AG10803 (cell line): ENCODE measurements at regions not wholly inside any gene's neighbourhood (a gene's known extent, or its start where the extent isn't known, plus 50 kb on each side); places are given as distances from the start of the nearest gene placed in this dataset.

Source experiments
- DNase-seq: peaks from one replicate; pipeline ENCODE4 v3.0.0; 2010; ENCODE audit warnings: low read depth
- H3K4me3 ChIP-seq: 2 replicates; pipeline ENCODE4 v1.5.1; 2011; ENCODE audit warnings: mild to moderate bottlenecking, low read length, control low read depth
- CTCF ChIP-seq: conservative IDR thresholded peaks from 2 replicates; pipeline ENCODE4 v1.5.1; 2011; ENCODE audit warnings: mild to moderate bottlenecking, low read length, control low read depth, inconsistent platforms

GRCh38 chr2:502831-503230 is 174.4 kb downstream of the TMEM18 start:
- H3K4me3 ChIP-seq = no peak overlapping the region
- TF ChIP-seq CTCF = no peak

GRCh38 chr2:501667-502066 is 175.5 kb downstream of the TMEM18 start:
- no peak overlapping the region for H3K4me3 ChIP-seq
- no peak for TF ChIP-seq CTCF
- no peak for DNase-seq

More at GRCh38 chr2:502831-503230, 174.4 kb downstream of the TMEM18 start:
- DNase-seq = no peak

- no peak for DNase-seq
- no peak for TF ChIP-seq CTCF
- no peak overlapping the region for H3K4me3 ChIP-seq
Observed at GRCh38 chr2:501130-501529, 176.1 kb downstream of the TMEM18 start.

- no peak for DNase-seq
- TF ChIP-seq CTCF = no peak
- H3K4me3 ChIP-seq = no peak overlapping the region
Observed at GRCh38 chr2:499726-500125, 177.5 kb downstream of the TMEM18 start.

- no peak overlapping the region for H3K4me3 ChIP-seq
- TF ChIP-seq CTCF = no peak
- no peak for DNase-seq
Observed at GRCh38 chr2:498493-499178, 178.6 kb downstream of the TMEM18 start.

GRCh38 chr2:497770-498492 is 179.3 kb downstream of the TMEM18 start:
- no peak for TF ChIP-seq CTCF
- H3K4me3 ChIP-seq = no peak overlapping the region
- DNase-seq = no peak

GRCh38 chr2:496729-497128 is 180.5 kb downstream of the TMEM18 start:
- no peak for TF ChIP-seq CTCF
- no peak overlapping the region for H3K4me3 ChIP-seq
- no peak for DNase-seq
